MM.1S (cell line): ENCODE measurements at regions not wholly inside any gene's neighbourhood (a gene's known extent, or its start where the extent isn't known, plus 50 kb on each side); places are given as distances from the start of the nearest gene placed in this dataset.

Experiments used
- DNase-seq: peaks from one replicate; pipeline ENCODE4 v3.0.0-alpha.2; 2015
- H2AFZ ChIP-seq: fragments of 300-600 bp; sonication (generic); 2 replicates; pipeline ENCODE4 v1.6.0; 2016; ENCODE audit warnings: antibody characterized with exemption, low read length
- H3F3A ChIP-seq: fragments of 300-600 bp; sonication (generic); 2 replicates; pipeline ENCODE4 v1.6.1; 2016; ENCODE audit warnings: mild to moderate bottlenecking, antibody characterized with exemption, low read length, moderate library complexity, mixed read lengths; ENCODE audit not compliant: insufficient read depth
- H3K27ac ChIP-seq: fragments of 300-600 bp; sonication (generic); 2 replicates; pipeline ENCODE4 v1.5.1; 2016; ENCODE audit warnings: mild to moderate bottlenecking, low read length
- H3K27me3 ChIP-seq: fragments of 300-600 bp; sonication (generic); replicated peaks from 2 replicates; pipeline ENCODE4 v1.6.0; 2016; ENCODE audit warnings: low read length; ENCODE audit not compliant: insufficient read depth
- H3K36me3 ChIP-seq: fragments of 300-600 bp; sonication (generic); replicated peaks from 2 replicates; pipeline ENCODE4 v1.6.1; 2016; ENCODE audit warnings: mild to moderate bottlenecking, low read length, mixed read lengths; ENCODE audit not compliant: insufficient read depth
- H3K4me1 ChIP-seq: fragments of 300-600 bp; sonication (generic); 2 replicates; pipeline ENCODE4 v1.6.1; 2016; ENCODE audit warnings: low read length, mixed read lengths
- H3K4me2 ChIP-seq: fragments of 300-600 bp; sonication (generic); 2 replicates; pipeline ENCODE4 v1.6.0; 2016; ENCODE audit warnings: low read depth, low read length
- H3K4me3 ChIP-seq: fragments of 300-600 bp; sonication (generic); 2 replicates; pipeline ENCODE4 v1.5.1; 2016; ENCODE audit warnings: low read length, mixed read lengths
- H3K79me2 ChIP-seq: fragments of 300-600 bp; sonication (generic); 2 replicates; pipeline ENCODE4 v1.6.1; 2016; ENCODE audit warnings: mixed run types, low read length, mixed read lengths
- H3K9ac ChIP-seq: fragments of 300-600 bp; sonication (generic); 2 replicates; pipeline ENCODE4 v1.6.1; 2016; ENCODE audit warnings: low read length, mixed read lengths
- H3K9me2 ChIP-seq: fragments of 300-600 bp; sonication (generic); replicated peaks from 2 replicates; pipeline ENCODE4 v1.6.1; 2016; ENCODE audit warnings: mild to moderate bottlenecking, low read length, mixed read lengths; ENCODE audit not compliant: insufficient read depth
- H3K9me3 ChIP-seq: fragments of 300-600 bp; sonication (generic); replicated peaks from 2 replicates; pipeline ENCODE4 v1.6.1; 2016; ENCODE audit warnings: mild to moderate bottlenecking, low read length, mixed read lengths; ENCODE audit not compliant: insufficient read depth
- H4K20me1 ChIP-seq: fragments of 300-600 bp; sonication (generic); 2 replicates; pipeline ENCODE4 v1.6.1; 2016; ENCODE audit warnings: mild to moderate bottlenecking, low read length, moderate library complexity, mixed read lengths; ENCODE audit not compliant: insufficient read depth
- CTCF ChIP-seq: fragments of 300-600 bp; sonication (generic); IDR thresholded peaks from 2 replicates; pipeline ENCODE4 v1.5.1; 2016; ENCODE audit warnings: antibody characterized with exemption, low read length, mixed read lengths
- EZH2 ChIP-seq: fragments of 300-600 bp; sonication (generic); optimal IDR thresholded peaks from 2 replicates; pipeline ENCODE3; 2017; ENCODE audit warnings: low read depth, mild to moderate bottlenecking, antibody characterized with exemption, low read length, mixed read lengths
- EZH2phosphoT487 ChIP-seq: fragments of 300-600 bp; sonication (generic); IDR thresholded peaks from 2 replicates; pipeline ENCODE4 v1.6.1; 2018; ENCODE audit warnings: antibody characterized with exemption, low read length

GRCh38 chr4:105092356-105092755 lies 54.3 kb upstream of the TET2 start:
- Histone ChIP-seq H3K9me3 (no peaks in the 10 kb centered on the region), H3K79me2 (no peaks in the 10 kb centered on the region), H4K20me1 (no peaks in the 10 kb centered on the region), H3K9me2 (no peaks in the 10 kb centered on the region), H3K4me3 (no peak overlapping the region), H2AFZ (no peak overlapping the region), H3K4me1 (no peaks in the 10 kb centered on the region), H3K36me3 (no peaks in the 10 kb centered on the region), H3K27ac (no peak overlapping the region), H3K27me3 (no peaks in the 10 kb centered on the region), H3K9ac (no peak overlapping the region), H3K4me2 (no peak overlapping the region), H3F3A (no peaks in the 10 kb centered on the region)
- TF ChIP-seq EZH2phosphoT487 (no peak), CTCF (no peak), EZH2 (no peak)
- no peak for DNase-seq

- DNase-seq: no peak
- H2AFZ ChIP-seq: no peak overlapping the region
- no peak for TF ChIP-seq CTCF
- TF ChIP-seq EZH2phosphoT487: no peak
- TF ChIP-seq EZH2: no peak
Measured at GRCh38 chr4:105092768-105093167, 53.9 kb upstream of the TET2 start.

GRCh38 chr4:105093975-105094374 lies 52.7 kb upstream of the TET2 start:
- H3K36me3 ChIP-seq: no peaks in the 10 kb centered on the region
- H2AFZ ChIP-seq: no peak overlapping the region
- no peaks in the 10 kb centered on the region for H3F3A ChIP-seq
- no peak overlapping the region for H3K9ac ChIP-seq
- TF ChIP-seq CTCF: no peak
- TF ChIP-seq EZH2: no peak
- no peak for TF ChIP-seq EZH2phosphoT487
- H3K4me3 ChIP-seq: no peak overlapping the region
- H3K4me1 ChIP-seq: no peaks in the 10 kb centered on the region
- H4K20me1 ChIP-seq: no peaks in the 10 kb centered on the region
- no peak for DNase-seq
- H3K79me2 ChIP-seq: no peaks in the 10 kb centered on the region
- H3K27me3 ChIP-seq: no peaks in the 10 kb centered on the region
- H3K9me3 ChIP-seq: no peaks in the 10 kb centered on the region
- no peak overlapping the region for H3K4me2 ChIP-seq
- H3K9me2 ChIP-seq: no peaks in the 10 kb centered on the region
- no peak overlapping the region for H3K27ac ChIP-seq

More at GRCh38 chr4:105092768-105093167, 53.9 kb upstream of the TET2 start:
- H3K79me2 ChIP-seq: no peaks in the 10 kb centered on the region
- H3K4me1 ChIP-seq: no peaks in the 10 kb centered on the region
- no peak overlapping the region for H3K4me3 ChIP-seq
- no peaks in the 10 kb centered on the region for H3K9me2 ChIP-seq
- H3K27ac ChIP-seq: no peak overlapping the region
- no peak overlapping the region for H3K4me2 ChIP-seq
- H3K27me3 ChIP-seq: no peaks in the 10 kb centered on the region
- no peak overlapping the region for H3K9ac ChIP-seq
- no peaks in the 10 kb centered on the region for H4K20me1 ChIP-seq
- no peaks in the 10 kb centered on the region for H3K9me3 ChIP-seq
- H3K36me3 ChIP-seq: no peaks in the 10 kb centered on the region
- no peaks in the 10 kb centered on the region for H3F3A ChIP-seq
